ENCODE measurements at regions not wholly inside any gene's neighbourhood (a gene's known extent, or its start where the extent isn't known, plus 50 kb on each side); places are given as distances from the start of the nearest gene placed in this dataset.

DNA sequence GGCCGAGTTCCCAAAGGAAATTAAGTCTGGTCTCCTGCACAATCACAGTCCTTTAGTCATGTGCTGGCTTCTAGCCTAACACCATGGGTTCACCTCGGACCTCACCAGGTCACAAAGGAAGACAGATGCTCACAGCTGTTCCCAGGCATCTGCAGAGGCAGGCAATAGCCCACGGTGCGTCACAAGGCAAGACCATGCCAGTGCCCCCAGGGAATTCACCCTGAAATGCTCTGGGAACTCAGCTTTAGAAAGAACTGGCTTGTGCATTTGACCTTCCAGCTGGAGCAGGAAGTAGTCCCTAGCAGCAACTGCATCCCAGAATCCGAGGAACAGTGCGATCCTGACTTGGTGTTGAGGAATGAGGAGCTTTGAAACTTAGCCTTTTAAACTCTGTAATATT lies 96.8 kb upstream of the WASF3 start:
- TF ChIP-seq EZH2 (IDR thresholded peaks at IDR 0.05) = no peak
- no peak for TF ChIP-seq POLR2AphosphoS5 (IDR thresholded peaks at IDR 0.05; ENCODE audit: borderline replicate concordance, low read depth, low read length)
- TF ChIP-seq FOXP2 (optimal IDR thresholded peaks at IDR 0.05; ENCODE audit: control extremely low read depth, extremely low read length, insufficient read depth) = no peak
